DMS114 treated with DMSO at 0.1 percent for 48 hours (cell line): ENCODE measurements at regions not wholly inside any gene's neighbourhood (a gene's known extent, or its start where the extent isn't known, plus 50 kb on each side); places are given as distances from the start of the nearest gene placed in this dataset.
A peak's percentile ranks its signal among the peaks of the same experiment; 100 is the strongest.

Experiments
- DNase-seq: peaks from one replicate; lab custom pipeline; 2025; ENCODE audit not compliant: unreplicated experiment; lab: John Stamatoyannopoulos, UW

DNA sequence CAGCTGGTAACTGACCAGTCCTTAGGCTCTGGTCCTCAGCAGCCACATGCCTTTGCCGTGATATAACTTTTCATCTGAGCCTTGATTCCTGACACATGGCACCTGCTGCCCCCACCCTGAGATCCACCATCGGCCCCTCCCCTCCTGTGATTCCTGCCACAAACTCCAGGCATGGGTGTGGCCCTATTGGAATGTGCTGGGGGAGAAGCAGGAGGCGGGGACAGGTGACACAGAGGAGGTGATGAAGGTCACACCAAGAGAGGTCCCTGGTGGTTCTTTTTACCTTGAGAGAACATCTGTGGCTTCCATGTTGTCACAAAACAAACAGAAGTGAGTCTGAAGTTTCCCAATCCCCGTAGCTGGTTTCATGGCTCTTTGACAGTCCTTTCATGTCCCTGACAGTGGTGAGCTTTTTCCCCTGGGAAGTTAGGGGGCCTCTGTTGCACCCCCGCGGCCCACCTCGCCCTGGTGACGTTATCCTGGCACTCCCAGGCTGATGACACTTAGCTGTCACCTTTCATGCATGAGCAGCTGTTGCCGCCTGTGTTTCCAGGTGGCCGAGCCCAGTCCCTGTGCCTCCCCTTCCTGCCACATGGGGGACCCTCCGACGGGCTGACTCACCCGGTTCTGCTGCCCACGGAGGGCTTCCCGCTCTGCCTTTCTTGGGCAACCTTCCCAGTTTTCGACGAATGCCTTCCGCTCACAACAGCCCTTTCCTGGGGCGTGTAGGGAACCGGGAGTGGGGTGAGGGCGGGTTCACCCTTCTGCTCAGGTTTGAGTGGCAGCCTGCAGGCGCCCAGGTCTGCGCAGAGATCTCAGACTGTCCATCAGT, 66.3 kb upstream of the GLI2 start:
- no peak for DNase-seq

DNA sequence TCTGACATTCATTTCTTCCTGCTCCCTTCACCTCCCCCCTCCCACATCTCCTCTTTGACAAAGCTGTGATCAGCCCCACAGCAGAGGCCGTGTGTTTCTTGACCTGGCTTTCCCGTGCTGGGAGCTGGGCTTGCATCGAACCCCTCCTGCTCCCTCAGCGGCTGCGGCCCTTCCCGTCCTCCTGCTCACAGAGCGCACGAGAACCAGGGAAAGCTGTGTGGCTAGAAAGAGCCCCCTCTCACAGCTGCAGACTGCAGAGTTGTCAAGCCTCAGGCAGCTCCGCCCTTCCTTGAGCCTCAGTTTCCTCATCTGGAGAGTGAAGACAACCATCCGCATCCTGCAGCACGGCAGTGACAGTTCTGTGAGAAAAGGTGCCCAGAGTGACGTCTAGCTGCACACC, 65.7 kb upstream of the GLI2 start:
- no peak for DNase-seq

DNA sequence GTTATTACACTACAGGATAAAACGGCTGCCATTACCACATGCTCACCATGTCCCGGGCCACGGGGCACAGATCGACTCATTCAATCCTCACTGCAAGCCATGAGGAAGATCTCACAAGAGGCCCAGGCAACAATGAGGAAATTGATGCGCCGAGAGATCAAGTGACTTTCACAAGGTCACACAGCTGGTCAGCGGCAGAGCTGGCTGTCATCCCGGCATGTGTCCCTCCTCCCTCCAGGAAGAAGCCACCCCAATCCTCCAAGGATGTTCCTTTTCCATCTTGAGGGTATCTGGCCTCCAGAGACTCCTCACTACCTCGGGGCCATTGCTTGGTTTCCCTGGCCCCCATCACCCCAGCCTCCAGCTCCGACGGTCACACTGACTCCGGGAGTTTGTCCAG, 65.3 kb upstream of the GLI2 start:
- DNase-seq = no peak

DNA sequence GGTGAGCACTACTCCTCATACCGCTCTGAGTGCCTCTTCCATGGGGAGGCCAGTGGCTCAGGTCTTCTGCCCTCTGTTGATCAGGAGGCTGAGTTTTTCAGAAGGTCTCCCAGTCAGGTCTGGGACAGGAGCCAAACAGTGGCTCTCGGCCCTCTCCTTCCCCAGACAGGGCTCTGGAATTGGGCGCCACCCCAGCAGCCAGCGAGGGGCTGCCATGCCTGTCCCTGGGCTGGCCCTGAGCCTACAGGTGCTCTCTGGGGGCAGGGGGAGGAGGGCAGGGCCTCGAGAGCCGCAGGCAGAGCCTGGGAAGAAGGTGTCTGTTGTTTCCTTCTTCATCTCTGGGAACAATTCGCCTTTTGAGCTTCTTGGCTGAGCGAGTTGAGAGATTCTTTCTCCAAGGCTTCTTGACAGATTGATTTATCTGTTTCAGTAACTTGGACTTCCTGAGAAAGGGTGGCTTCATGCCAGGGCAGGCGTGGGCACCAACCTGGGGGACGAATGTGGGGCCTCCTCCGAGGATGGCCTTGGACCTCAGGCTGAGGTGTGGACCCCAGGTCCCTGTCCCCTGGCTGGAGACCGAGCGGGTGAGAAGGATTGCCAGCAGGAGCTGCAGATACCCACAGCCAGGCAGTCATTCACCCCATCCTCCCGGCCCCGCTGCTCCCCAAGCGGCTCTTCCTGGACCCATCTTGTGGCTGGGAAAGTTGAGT, 64.7 kb upstream of the GLI2 start:
- DNase-seq = no peak

DNA sequence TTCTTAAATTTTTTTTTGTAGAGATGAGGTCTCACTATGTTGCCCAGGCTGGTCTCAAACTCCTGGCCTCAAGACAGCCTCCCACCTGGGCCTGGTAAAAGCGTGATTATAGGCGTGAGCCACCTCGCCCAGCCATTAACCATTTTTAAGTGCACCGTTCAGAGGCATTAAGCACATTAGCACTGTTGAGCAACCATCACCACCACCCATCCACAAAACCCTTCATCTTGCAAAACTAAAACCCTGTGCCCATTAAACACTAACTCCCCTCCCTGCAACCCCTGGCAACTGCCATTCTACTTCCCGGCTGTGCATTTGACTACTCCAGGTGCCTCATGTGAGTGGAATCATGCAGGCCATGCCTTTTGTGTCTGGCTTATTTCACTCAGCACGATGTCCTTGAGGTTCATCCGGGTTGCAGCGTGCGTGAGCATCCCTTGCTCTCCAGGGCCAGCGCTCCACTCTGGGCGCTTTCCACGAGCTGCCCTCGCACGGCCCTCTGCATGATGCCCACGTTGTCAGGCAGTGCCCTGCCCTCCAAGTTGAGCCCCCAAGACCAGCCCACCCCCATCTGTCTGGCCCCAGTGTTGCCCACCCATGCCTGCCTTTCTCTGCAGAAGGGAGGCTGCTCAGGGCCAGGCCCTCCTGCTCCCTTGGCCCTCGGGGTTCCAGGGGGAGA, 63.0 kb upstream of the GLI2 start:
- DNase-seq = no peak

DNA sequence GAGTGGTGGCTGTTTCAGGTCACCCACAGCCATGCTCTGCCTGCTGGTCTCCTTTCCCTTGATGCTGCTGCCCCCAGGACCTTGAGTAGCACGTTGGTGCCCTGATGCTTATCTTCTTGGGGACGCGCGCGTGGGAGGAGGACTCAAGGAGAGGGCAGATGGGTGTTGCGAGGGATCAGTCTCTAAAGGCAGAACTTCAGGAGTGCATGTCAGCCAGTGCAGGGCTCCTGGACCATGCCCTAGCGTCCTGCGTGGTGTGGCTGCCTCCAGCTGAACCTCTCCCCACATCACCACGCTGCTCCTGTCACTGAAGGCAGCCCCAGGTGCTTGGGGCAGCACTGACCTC, 62.5 kb upstream of the GLI2 start:
- no peak for DNase-seq

DNA sequence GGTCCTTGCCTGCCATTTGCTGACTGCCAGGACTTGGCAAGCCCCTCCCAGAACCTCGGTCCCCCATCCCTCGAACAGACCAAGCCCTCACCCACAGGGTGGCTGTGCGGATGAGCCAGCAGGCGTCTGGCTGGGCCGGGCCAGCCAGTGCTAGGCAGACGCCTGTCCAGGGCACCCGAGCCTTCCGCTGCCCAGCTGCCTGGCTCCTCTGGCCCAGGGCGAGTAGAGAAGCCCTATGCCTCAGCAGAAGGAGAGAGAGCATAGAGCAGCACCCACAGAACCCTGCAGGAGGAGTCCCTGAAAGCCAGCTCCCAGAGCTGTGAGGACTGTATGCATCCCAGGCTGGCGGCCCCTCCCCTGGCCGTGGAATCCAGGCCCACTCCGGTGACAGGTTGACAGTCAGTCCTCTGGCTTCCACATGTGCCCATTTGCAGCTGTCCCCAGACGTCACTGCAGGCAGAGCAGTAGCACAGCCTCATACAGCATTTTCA, 62.1 kb upstream of the GLI2 start:
- no peak for DNase-seq

DNA sequence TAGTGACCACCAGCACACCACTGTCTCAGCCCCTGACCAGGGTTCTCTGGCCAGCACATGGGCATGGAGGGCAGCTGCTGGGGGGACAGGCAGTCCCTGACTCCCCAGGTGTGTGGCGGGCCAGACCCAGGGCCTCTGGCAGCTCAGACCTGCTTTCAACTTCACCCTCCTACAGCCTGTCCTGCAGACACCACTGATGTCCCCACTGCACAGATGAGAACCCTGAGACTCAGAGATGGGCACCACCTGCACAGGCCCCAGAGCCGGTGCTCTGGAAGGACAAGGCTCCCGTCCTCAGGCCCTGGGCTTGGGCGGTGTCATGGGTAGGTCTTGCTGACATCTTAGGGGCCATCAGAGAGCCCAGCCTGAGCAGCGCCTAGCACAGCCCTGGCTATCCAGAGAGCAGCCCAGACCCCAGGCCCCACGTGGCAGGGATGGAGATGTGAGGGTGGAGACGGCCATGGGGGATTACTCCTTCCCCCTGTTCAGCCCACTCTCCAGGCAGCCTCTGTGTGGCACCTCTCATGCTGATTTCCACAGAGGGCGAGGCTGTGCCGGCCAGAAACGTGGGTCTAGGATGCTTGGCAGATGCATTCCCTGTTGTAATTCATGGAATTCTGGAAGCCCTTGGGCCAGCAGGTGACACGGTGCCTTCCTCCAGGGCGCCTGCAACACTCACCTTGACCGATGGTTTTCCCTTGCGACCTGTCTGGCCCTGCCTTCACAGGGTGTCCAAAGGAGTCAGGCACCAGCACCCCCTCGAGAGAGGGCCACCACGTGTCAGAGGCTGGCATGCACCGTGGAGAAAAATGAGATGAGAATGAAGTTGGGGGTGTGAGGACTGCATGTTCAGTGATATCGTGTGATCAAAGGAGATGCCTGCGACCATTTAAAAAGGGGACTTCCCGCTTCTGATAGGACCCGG, 61.2 kb upstream of the GLI2 start:
- DNase-seq = no peak

DNA sequence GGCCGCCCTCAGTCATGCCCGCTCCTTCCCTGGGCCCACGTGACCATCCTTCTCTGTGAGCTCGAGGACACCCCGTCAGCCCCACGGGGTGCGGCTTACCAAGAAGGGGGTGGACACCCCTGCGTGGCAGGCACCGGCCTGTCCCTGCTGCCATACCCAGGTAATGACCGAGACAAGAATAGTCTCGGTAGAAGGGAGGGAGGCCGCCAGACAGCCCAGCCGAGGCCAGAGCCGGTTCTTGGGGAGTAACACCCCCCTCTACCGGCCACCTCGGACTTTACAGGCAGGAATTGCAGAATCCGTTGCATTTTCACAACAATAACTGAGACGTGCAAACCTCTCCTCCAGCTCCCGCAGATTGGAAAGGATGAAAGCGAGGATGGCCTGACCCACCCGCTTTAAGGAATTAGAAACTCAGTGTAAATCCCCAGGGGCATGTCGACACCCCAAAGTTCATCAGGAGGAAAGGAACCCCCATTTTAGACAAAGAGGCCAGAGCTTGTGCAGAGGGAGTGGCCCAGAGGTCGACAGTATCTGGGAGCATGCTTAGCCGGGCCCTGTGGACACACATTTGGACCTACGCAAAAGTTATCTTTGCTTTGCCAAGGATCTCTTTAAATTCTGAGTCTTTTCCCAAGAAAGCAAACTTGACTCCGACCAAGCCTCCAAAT, 60.1 kb upstream of the GLI2 start:
- DNase-seq = peak; percentile 0

DNA sequence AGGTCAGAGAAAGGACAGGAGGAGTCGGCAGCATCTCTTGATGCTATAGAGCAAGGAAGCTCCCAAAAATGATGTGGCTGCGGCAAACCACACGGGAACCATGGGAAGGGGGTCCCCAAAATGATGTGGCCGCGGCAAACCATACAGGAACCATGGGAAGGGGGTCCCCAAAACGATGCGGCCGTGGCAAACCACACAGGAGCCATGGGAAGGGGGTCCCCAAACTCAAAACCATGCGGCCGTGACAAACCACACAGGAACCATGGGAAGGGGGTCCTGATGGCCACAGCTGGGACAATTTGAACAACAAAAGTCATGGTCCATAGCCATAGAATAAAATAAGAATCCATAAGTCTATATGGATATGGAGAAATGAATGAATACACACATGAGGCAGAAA, 58.4 kb upstream of the GLI2 start:
- no peak for DNase-seq

DNA sequence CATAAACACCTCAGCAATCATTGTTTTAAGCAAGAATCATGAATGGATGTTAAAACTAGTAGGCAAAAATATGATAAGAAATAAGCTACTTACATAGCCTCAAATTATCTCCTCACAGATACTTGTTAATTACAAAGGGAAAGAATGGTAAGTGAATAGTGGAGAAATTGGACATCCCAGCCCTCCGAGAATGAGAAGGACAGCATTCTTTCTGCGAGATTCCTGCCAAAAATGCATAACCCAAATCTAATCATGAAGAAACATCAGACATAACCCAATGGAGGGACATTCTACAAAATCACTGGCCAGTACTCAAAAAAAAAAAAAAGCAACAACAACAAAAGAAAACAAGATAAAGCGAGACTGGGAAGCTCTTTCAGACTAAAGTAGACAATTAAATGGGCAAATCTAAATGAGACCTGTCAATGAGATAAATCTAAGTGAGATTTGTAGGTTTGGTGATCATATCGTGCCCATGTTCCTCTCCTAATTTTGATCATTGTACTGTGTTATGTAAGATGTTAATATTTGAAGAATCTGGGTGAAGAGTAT, 57.9 kb upstream of the GLI2 start:
- no peak for DNase-seq

DNA sequence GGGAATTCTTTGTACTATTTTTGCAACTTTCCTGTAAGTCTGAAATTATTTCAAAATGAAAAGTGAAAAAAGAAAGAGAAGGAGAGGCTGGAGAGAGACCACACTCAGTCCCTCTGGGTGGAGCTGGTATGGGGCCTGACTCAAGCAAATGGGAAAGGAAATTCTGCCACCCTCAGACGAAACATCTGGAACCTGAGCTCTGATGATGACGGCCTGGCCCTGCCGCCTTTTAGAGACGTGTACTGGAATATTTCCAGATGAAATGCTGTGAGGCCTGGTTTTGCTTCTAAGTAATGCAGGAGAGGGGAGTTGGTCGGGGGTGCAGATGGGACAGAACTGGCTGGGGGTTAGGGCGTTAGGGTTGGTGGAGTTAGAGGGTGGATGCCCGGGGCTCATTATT, 57.4 kb upstream of the GLI2 start:
- DNase-seq = no peak

DNA sequence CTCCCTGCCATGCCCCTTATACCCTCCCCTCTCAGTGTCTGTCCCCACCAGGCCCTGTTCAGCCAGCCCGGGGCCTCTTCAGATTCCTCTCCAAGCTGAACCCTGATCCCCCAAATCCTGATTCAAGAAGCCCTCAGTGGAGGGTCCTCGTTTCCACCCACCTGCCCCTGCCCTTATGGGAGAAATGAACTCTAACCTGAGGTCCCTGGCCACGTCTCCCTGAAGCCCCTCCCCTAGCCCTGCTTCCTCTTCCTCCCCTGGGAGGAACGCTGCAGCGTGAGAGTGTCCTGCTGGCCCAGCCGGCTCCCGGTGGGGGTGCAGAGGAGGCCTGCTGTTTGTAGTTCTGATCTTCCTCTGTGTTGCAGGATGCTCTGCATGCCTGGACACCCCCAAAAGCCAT, 56.7 kb upstream of the GLI2 start:
- DNase-seq = no peak

DNA sequence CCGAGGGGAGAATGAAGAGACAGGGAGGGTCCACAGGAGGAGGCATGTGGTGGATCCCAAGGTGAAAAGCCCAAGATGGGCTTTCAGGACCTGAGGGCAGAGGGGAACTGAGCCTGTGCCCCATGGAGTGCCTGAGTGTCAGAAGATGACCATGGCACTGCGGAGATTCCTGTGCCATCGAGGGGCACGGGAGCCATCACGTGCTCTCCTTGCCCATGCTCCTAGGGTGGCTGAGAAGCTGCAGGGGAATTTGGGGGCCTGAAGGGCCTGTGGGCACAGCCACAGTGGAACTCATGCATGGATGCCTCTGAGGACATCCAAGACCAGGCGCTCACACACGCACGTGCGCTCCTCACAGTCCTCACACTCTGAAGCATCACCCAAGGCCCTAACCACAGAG, 56.1 kb upstream of the GLI2 start:
- no peak for DNase-seq

DNA sequence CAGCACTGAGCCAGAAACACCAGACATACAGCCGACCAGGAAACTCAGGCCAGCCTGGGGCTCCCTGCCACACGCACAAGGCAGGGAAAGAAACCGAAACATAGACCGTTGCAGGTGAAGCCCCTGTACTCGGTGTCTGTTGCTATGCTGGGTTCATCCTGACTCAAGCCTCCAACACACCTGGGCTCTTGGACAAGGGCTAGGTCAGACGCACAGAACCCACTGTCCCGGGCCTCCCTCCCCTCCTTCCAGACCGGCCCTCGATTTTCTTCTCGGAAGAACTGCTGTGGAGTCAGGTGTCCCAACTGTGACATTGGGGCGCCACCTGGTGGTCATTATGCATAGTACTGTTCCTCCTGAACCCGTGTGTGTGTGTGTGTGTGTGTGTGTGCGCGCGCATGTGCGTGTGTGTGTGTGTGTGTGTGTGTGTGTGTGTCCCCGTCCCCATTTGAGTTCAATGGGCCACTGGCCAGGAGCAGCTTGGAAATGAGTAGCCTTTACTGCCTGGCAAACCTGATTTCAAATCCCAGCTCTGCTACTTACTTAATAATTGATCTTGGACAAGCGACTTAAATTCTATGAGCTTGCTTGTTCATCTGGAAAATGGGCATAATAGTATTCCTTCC, 55.4 kb upstream of the GLI2 start:
- peak; percentile 37 for DNase-seq

DNA sequence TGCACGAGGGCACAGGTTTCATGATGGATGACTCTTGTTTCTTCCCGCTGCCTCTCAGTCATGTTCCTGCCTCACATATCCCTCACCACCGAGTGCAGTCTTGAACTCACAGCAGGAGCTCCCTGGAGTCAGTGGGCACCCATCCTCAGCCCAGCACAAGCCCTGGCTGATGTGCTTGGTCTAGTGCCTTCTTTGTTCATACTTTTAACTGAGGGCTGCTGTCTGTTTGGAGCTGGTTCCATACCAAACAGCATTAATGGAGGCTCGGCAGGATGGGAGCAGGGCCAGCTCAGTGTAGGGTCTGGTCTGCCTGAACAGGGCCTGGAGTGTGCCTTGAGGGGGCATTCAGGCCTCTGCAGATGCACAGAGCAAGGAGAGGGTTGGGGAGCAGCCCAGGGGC, 54.5 kb upstream of the GLI2 start:
- DNase-seq = no peak

DNA sequence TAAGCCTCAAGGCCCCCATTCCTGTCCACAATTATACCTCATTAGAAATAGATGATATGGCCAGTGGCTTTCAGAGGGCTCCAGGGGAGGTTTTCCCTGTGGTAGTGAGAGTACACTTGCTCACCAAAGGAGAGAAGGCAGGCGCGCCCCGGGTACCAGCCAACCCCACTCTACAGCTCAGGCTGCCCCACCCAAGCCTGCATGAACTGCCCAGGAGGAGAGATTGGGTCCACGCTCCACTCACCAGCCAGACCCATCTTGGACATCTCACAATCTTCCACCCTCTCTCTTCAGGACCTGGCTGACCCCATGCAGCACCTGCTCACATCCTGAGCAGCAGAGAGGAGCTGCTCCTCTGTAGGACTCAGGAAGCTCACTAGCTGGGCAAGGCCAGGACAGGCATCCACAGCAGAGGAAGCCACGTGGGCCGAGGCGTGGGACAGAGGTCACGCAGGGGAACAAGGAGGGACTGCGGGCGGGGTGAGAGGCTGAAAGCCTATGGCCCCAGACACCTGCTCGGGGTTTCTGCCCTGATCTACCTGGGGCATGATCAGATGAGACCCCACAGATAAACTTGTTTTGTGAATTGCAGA, 53.9 kb upstream of the GLI2 start:
- no peak for DNase-seq

DNA sequence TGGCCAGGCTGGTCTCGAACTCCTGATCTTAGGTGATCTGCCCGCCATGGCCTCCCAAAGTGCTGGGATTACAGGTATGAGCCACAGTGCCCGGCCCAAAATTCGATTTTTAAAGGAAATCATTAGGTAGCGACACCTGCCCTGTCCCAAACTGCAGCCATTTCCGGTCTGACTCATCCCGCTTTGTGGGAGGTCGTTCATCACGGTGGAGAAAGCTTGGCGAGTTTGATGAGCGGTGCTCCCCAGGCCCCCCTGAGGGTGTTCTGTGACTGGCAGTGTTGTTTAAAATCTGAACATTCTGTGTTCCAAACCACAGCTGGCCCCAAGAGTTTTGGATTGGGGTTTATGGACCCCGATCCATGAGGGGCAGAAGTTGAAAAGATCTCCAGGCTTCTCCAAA, 53.0 kb upstream of the GLI2 start:
- DNase-seq = no peak

DNA sequence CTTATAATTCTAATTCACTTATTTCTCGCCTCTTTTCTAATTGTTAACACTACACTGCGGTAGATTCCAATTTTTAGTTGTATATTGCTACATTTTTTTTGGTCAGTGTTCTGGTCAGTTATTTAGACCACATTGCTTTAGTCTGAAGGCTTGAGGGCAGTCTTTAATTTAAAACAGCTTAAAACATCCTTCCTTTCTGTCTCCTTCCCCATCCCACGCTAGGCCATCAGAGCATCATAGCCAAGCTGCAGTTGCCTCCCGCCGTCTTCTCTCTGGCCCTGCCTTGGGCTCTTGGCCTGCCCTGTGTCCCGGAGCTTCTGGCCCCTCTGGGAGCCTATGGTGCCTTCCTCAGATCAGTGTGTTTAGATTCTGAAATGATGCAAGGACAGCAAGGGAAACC, 52.6 kb upstream of the GLI2 start:
- no peak for DNase-seq
